ENCODE measurements at regions not wholly inside any gene's neighbourhood (a gene's known extent, or its start where the extent isn't known, plus 50 kb on each side); places are given as distances from the start of the nearest gene placed in this dataset.
A peak's percentile ranks its signal among the peaks of the same experiment; 100 is the strongest.

DNA sequence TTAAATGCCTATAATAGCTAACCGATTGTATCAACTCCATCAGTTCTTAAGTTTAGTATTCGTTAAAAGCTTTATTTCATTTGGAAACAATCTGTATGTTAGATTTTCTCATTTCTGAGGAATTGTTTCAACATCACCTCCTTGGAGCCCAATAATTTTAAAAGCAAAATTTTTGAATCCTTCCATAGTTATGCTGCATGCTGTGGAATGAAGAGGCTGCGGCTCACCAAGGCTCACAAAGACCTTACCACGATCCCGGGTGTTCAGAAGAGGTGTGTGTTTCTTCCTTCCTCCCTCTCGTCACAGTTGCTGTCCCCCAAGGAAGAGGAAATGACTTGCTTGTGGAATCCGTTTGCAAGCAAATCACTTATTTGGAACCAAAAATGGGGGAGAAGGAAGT, 143.8 kb downstream of the FGF1 start:
- H2AFZ ChIP-seq (ENCODE audit: low read length, unreplicated experiment): no peak overlapping the region
- H3K4me1 ChIP-seq (ENCODE audit: control insufficient read depth, insufficient read depth, low read length, unreplicated experiment): peaks cover 39% of the 10 kb centered on the region
- no peak overlapping the region for H3K27ac ChIP-seq (ENCODE audit: low read depth, low read length)
- no peak overlapping the region for H3K4me3 ChIP-seq (ENCODE audit: low read depth, low read length)
- H3K79me2 ChIP-seq (ENCODE audit: control insufficient read depth, insufficient read depth, low read length, unreplicated experiment): no peaks in the 10 kb centered on the region
- H3K27me3 ChIP-seq (ENCODE audit: insufficient read depth, low read length): no peaks in the 10 kb centered on the region
- no peaks in the 10 kb centered on the region for H3K36me3 ChIP-seq (ENCODE audit: insufficient read depth, low read length)

DNA sequence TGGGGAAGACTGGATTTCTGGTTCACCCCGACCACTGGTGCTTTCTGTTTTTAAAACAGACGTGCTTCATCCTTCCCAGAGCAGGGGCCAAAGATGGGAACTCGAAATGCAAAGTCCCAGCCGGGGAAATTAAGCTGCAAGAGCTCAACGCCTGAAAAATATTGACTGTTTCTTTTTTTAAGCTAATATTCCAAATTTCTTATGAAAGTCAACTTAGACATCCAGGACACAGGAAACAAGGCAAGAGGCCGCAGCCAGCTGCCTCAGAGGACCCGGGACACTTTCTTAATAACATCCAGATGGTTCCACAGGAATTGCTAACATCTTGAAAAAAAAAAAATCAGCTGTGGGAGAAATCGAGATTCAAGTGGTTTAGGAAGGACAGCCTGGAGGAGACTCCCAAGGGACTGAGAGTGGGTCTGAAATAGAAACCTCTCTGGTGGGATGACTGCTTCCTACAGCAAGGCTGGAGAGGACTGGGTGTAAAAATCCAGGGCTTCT, 144.9 kb downstream of the FGF1 start:
- Histone ChIP-seq H3K27ac (ENCODE audit: low read depth, low read length) (peak overlapping the region; percentile 6; the same call in 1 of the 2 replicates), H2AFZ (ENCODE audit: low read length, unreplicated experiment) (no peak overlapping the region), H3K27me3 (ENCODE audit: insufficient read depth, low read length) (no peaks in the 10 kb centered on the region), H3K36me3 (ENCODE audit: insufficient read depth, low read length) (no peaks in the 10 kb centered on the region), H3K79me2 (ENCODE audit: control insufficient read depth, insufficient read depth, low read length, unreplicated experiment) (no peaks in the 10 kb centered on the region), H3K4me1 (ENCODE audit: control insufficient read depth, insufficient read depth, low read length, unreplicated experiment) (peaks cover 38% of the 10 kb centered on the region), H3K4me3 (ENCODE audit: low read depth, low read length) (no peak overlapping the region)

DNA sequence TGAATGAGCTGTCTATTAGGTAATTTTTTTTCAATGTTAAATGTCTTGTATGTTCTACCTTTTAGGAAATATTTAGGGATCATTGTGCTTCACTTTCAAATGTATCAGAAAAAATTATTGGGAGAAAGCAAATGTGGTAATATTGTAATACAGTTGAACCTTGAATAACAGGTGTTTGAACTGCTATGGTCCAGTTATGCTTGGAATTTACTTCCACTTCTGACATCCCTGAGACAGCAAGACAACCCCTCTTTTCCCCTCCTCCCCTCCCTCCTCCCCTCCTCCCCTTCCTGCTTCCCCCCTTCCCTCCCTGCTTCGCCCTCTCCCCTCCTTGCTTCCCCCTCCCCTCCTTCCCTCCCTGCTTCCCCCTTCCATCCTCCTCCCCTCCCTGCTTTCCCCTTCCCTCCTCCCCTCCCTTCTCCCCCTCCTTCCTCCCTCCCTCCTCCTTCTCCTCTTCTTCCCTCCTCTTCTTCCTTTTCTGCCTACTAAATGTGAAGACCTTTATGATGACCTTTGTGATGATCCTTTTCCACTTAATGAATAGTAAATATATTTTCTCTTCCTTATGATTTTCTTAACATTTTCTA, 146.6 kb downstream of the FGF1 start:
- Histone ChIP-seq H3K36me3 (ENCODE audit: insufficient read depth, low read length) (no peaks in the 10 kb centered on the region), H3K27me3 (ENCODE audit: insufficient read depth, low read length) (no peaks in the 10 kb centered on the region), H3K4me1 (ENCODE audit: control insufficient read depth, insufficient read depth, low read length, unreplicated experiment) (peaks cover 21% of the 10 kb centered on the region), H2AFZ (ENCODE audit: low read length, unreplicated experiment) (no peak overlapping the region), H3K27ac (ENCODE audit: low read depth, low read length) (no peak overlapping the region), H3K4me3 (ENCODE audit: low read depth, low read length) (no peak overlapping the region), H3K79me2 (ENCODE audit: control insufficient read depth, insufficient read depth, low read length, unreplicated experiment) (no peaks in the 10 kb centered on the region)

DNA sequence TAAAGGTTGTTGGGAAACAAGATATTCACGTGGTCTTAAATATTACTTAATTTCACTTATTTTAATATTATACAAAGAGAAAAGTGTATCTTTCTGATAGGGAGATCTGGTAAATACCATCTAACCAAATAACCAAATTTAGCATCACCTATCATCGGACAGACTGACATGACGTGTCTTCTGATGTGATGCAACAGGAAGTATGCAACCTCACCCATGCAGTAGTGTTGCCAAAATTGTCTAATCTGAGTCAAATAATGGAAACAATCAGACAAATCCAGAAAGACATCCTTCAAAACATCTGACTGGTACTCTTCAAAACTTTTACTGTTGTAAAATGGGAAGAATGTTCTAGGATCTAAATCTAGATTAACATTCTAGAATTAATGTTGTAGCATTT, 148.0 kb downstream of the FGF1 start:
- Histone ChIP-seq H3K27me3 (ENCODE audit: insufficient read depth, low read length) (no peaks in the 10 kb centered on the region), H2AFZ (ENCODE audit: low read length, unreplicated experiment) (no peak overlapping the region), H3K4me1 (ENCODE audit: control insufficient read depth, insufficient read depth, low read length, unreplicated experiment) (peaks cover 15% of the 10 kb centered on the region), H3K79me2 (ENCODE audit: control insufficient read depth, insufficient read depth, low read length, unreplicated experiment) (no peaks in the 10 kb centered on the region), H3K27ac (ENCODE audit: low read depth, low read length) (peak overlapping the region; percentile 19; the same call in 1 of the 2 replicates), H3K36me3 (ENCODE audit: insufficient read depth, low read length) (no peaks in the 10 kb centered on the region), H3K4me3 (ENCODE audit: low read depth, low read length) (no peak overlapping the region)

DNA sequence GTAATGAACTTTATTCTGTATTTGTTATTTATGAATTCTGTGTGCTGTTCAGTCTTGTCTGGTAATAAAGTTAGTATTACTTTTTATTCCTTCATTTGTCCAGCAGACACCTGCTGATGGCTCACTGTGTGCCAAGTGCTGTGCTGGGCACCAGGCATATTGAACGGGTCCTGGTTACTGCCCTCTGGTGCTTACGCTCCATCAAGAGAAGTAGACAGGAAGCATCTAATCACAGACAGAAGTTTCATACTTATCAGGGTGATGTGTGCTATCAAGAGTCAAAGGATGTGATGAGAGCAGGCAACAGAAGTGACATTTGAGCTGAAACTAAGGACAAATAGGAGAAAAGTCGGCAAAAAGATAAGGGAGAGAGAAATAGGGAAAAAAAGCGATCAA, 153.1 kb downstream of the FGF1 start:
- Histone ChIP-seq H3K27ac (ENCODE audit: low read depth, low read length) (no peak overlapping the region), H3K4me1 (ENCODE audit: control insufficient read depth, insufficient read depth, low read length, unreplicated experiment) (peaks cover 9% of the 10 kb centered on the region), H2AFZ (ENCODE audit: low read length, unreplicated experiment) (no peak overlapping the region), H3K27me3 (ENCODE audit: insufficient read depth, low read length) (no peaks in the 10 kb centered on the region), H3K36me3 (ENCODE audit: insufficient read depth, low read length) (no peaks in the 10 kb centered on the region), H3K79me2 (ENCODE audit: control insufficient read depth, insufficient read depth, low read length, unreplicated experiment) (no peaks in the 10 kb centered on the region), H3K4me3 (ENCODE audit: low read depth, low read length) (no peak overlapping the region)

DNA sequence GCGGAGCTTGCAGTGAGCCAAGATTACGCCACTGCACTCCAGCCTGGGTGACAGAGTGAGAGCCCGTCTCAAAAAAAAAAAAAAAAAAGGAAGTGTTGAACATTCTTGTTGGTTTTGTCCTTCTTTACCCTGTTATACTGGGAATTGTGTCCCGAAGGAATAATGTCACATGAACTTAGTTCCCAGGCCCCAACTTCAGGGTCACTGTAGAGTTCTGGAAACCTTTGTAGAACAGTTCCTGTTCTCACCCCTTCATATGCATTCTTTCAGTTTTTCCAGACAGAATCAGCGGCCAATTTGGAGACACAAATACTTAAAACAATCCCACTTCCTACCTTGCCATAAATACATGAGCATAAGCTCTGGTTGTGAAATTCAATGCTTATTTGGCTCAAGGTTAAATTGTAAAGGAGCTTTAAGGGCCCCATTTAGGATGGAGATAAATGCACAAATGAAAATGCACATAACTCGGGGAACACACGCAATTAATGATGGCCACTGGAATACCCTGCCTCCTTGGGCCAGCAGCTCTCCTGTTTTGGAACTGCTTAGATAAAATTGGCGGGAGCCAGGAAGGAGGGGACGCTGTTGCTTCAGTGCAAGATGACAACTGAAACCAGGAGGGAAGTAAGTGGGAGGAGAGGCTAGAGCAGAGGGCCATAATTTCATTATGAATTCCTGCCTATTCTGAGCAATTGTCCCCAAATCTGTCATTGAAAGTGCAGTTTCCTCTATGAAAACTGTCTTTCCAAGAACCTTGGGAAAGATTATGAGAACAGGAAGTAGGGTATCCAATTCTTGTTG, 153.7 kb downstream of the FGF1 start:
- peaks cover 15% of the 10 kb centered on the region for H3K4me1 ChIP-seq (ENCODE audit: control insufficient read depth, insufficient read depth, low read length, unreplicated experiment)
- H3K27ac ChIP-seq (ENCODE audit: low read depth, low read length): no peak overlapping the region
- H3K4me3 ChIP-seq (ENCODE audit: low read depth, low read length): no peak overlapping the region
- H3K79me2 ChIP-seq (ENCODE audit: control insufficient read depth, insufficient read depth, low read length, unreplicated experiment): no peaks in the 10 kb centered on the region
- no peak overlapping the region for H2AFZ ChIP-seq (ENCODE audit: low read length, unreplicated experiment)
- no peaks in the 10 kb centered on the region for H3K27me3 ChIP-seq (ENCODE audit: insufficient read depth, low read length)
- H3K36me3 ChIP-seq (ENCODE audit: insufficient read depth, low read length): no peaks in the 10 kb centered on the region

DNA sequence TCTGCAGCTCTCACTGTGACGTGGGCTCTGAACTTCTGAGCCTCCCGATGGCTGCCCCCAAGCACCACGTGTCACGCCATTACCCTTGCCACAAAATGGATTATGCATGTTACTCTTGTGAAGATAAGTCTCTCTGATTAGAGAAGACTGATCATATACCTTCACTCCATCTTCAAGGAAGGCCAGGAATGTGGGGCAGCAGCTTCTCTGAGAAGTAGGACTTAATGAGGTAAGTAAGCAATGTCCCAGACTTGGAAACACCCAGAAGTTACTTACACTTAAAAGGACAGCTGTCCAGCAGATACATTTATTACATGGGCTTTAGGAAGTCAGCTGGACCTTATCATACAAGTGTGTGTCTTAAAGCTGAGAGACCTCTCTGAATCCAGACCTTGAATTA, 155.0 kb downstream of the FGF1 start:
- no peak overlapping the region for H3K4me3 ChIP-seq (ENCODE audit: low read depth, low read length)
- no peak overlapping the region for H2AFZ ChIP-seq (ENCODE audit: low read length, unreplicated experiment)
- H3K79me2 ChIP-seq (ENCODE audit: control insufficient read depth, insufficient read depth, low read length, unreplicated experiment): no peaks in the 10 kb centered on the region
- H3K27ac ChIP-seq (ENCODE audit: low read depth, low read length): no peak overlapping the region
- no peaks in the 10 kb centered on the region for H3K36me3 ChIP-seq (ENCODE audit: insufficient read depth, low read length)
- peaks cover 17% of the 10 kb centered on the region for H3K4me1 ChIP-seq (ENCODE audit: control insufficient read depth, insufficient read depth, low read length, unreplicated experiment)
- H3K27me3 ChIP-seq (ENCODE audit: insufficient read depth, low read length): no peaks in the 10 kb centered on the region

DNA sequence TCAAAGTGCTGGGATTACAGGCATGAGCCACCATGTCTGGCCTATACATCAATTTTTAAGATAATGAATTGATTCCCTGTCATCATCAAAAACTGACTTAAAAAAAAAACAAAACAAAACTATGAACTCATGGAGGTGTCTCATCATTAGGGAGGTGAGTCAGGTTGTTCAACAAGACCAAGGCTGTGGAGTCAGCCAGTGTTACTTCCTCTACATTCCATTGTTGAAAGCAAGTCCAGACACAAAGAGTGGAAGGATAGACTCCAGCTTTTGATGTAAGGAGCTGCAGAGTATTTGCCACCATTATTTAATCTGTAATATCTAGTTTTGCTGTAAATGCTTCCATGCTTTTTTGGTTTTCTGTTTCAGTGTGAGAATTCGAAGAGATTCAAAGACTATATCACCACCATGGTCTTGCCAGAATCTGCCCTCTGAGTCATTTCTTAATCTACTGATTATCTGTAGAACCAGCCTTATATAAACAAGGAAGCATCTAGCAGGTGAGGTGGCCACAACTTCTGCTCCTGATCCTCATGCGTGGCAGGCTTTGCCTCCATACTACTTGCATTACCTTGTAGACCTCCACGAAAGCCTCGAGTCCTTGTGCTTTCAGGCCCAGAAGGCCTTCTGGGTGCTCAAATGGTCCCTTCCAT, 156.1 kb downstream of the FGF1 start:
- no peaks in the 10 kb centered on the region for H3K27me3 ChIP-seq (ENCODE audit: insufficient read depth, low read length)
- H3K4me3 ChIP-seq (ENCODE audit: low read depth, low read length): no peak overlapping the region
- H3K4me1 ChIP-seq (ENCODE audit: control insufficient read depth, insufficient read depth, low read length, unreplicated experiment): peaks cover 17% of the 10 kb centered on the region
- H2AFZ ChIP-seq (ENCODE audit: low read length, unreplicated experiment): no peak overlapping the region
- H3K36me3 ChIP-seq (ENCODE audit: insufficient read depth, low read length): no peaks in the 10 kb centered on the region
- no peaks in the 10 kb centered on the region for H3K79me2 ChIP-seq (ENCODE audit: control insufficient read depth, insufficient read depth, low read length, unreplicated experiment)
- H3K27ac ChIP-seq (ENCODE audit: low read depth, low read length): no peak overlapping the region

DNA sequence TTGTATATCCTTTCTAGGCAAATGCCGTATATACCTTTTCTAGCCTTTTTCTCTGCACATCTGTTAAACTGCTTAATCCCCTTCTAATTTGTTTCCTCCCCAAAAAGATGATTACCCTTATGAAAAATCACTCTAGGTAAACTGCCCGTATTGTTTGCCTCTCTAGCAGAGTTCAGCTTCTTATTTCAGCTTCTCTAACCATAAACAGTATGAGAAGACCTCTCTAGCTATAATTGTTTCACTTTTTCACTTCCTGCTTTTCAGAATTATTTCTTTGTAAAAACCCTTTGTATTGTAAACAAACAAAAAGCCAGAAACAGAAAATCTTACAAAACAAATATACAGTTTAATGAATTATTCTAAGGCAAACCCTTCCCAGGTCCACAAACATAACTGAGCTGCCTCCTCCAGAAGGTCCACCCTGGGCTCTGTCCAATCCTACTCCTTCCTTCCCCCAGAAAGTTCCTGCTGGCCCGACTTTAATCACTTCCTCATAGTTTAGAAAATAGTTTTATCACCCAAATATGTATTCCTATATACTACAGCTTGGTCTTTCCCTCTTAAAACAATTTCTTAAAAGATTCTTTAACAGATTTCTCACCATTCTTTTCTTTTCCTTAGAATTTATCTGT, 158.1 kb downstream of the FGF1 start:
- Histone ChIP-seq H3K27ac (ENCODE audit: low read depth, low read length) (no peak overlapping the region), H3K36me3 (ENCODE audit: insufficient read depth, low read length) (no peaks in the 10 kb centered on the region), H2AFZ (ENCODE audit: low read length, unreplicated experiment) (peak overlapping the region; percentile 60), H3K4me1 (ENCODE audit: control insufficient read depth, insufficient read depth, low read length, unreplicated experiment) (peaks cover 17% of the 10 kb centered on the region), H3K27me3 (ENCODE audit: insufficient read depth, low read length) (no peaks in the 10 kb centered on the region), H3K79me2 (ENCODE audit: control insufficient read depth, insufficient read depth, low read length, unreplicated experiment) (no peaks in the 10 kb centered on the region), H3K4me3 (ENCODE audit: low read depth, low read length) (no peak overlapping the region)

DNA sequence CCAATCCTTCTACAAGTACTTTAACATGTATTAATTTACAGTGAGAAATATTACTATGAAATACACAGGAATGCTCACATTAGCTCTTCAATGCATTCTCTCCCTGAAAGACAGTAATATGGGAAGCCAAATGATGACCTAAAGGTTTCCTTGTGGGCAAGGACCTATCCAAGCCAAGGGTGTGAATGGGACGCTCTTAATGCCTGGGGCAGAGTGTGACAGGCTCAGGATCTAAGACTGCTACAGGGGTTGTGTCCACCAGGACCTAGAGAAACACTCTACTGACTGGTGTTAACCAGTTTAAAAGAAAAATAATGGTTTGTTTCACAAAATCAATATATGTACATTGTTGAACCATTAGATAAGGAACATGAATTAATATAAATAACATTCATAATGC, 158.7 kb downstream of the FGF1 start:
- Histone ChIP-seq H3K4me3 (ENCODE audit: low read depth, low read length) (no peak overlapping the region), H3K27me3 (ENCODE audit: insufficient read depth, low read length) (no peaks in the 10 kb centered on the region), H3K79me2 (ENCODE audit: control insufficient read depth, insufficient read depth, low read length, unreplicated experiment) (no peaks in the 10 kb centered on the region), H3K27ac (ENCODE audit: low read depth, low read length) (no peak overlapping the region), H3K4me1 (ENCODE audit: control insufficient read depth, insufficient read depth, low read length, unreplicated experiment) (peaks cover 17% of the 10 kb centered on the region), H2AFZ (ENCODE audit: low read length, unreplicated experiment) (no peak overlapping the region), H3K36me3 (ENCODE audit: insufficient read depth, low read length) (no peaks in the 10 kb centered on the region)
